HUES48 (cell line): ENCODE measurements at regions not wholly inside any gene's neighbourhood (a gene's known extent, or its start where the extent isn't known, plus 50 kb on each side); places are given as distances from the start of the nearest gene placed in this dataset.

ENCODE experiments used
- H3K27ac ChIP-seq: one replicate; pipeline ENCODE4 v1.7.0; 2013; ENCODE audit warnings: low read depth, low read length, inconsistent platforms
- H3K27me3 ChIP-seq: 2 replicates; pipeline ENCODE4 v1.6.1; 2013; ENCODE audit warnings: mild to moderate bottlenecking, low read length; ENCODE audit not compliant: control insufficient read depth, insufficient read depth
- H3K36me3 ChIP-seq: 2 replicates; pipeline ENCODE4 v1.6.1; 2013; ENCODE audit warnings: low read length; ENCODE audit not compliant: control insufficient read depth, insufficient read depth
- H3K4me1 ChIP-seq: 2 replicates; pipeline ENCODE4 v1.6.1; 2013; ENCODE audit warnings: mild to moderate bottlenecking, low read length; ENCODE audit not compliant: control insufficient read depth, insufficient read depth
- H3K4me3 ChIP-seq: 2 replicates; pipeline ENCODE4 v1.5.1; 2013; ENCODE audit warnings: mild to moderate bottlenecking, low read depth, low read length
- H3K9ac ChIP-seq: 2 replicates; pipeline ENCODE4 v1.6.1; 2013; ENCODE audit warnings: mild to moderate bottlenecking, low read depth, low read length, moderate library complexity
- H3K9me3 ChIP-seq: 2 replicates; pipeline ENCODE4 v1.6.1; 2013; ENCODE audit warnings: low read length; ENCODE audit not compliant: control insufficient read depth, insufficient read depth

DNA sequence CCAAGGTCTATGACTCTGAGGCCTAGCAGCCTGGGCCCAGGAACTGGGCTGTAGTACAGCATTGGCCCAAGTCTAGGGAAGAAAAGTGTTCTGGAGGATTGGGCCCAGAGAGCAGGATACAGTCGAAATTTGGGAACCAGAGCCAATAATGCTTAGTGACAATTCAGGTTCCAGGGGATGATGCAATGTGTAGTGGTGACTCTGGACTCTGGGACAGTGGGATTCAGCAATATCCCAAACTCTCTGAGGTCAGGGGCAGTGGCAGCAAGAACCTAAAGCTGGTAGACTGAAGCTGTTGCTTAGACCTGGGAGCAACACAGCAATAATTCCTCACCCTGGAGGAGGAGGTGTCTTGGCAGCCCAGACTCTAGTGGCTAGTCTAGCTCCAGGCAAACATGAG is 545.5 kb upstream of the ARGLU1 start:
- H3K4me1 ChIP-seq = peaks cover 6% of the 10 kb centered on the region; the same call in 1 of the 2 replicates
- H3K9me3 ChIP-seq = no peaks in the 10 kb centered on the region; the same call in 1 of the 2 replicates
- H3K9ac ChIP-seq = no peak overlapping the region
- H3K27me3 ChIP-seq = no peaks in the 10 kb centered on the region
- H3K36me3 ChIP-seq = no peaks in the 10 kb centered on the region
- no peak overlapping the region for H3K4me3 ChIP-seq
- no peak overlapping the region for H3K27ac ChIP-seq

DNA sequence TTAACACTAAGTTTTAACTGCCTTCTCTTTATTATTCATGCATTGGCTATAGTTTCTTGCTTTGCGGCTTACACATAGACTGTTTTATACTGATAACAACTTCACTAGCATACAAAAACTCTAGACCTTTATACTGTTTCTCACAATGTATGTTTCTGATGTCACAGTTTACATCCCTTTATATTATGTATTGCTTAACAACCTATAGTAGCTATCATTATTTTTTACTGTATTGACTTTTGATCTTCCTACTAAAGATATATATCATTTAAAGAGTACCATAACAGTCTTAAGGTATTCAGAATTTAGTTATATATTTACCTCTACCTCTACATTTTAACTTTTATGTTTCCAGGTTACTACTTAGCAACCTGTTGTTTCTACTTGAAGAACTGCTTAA is 543.3 kb upstream of the ARGLU1 start:
- no peaks in the 10 kb centered on the region for H3K36me3 ChIP-seq
- no peaks in the 10 kb centered on the region; the same call in 1 of the 2 replicates for H3K9me3 ChIP-seq
- no peak overlapping the region for H3K9ac ChIP-seq
- no peak overlapping the region for H3K4me3 ChIP-seq
- H3K27me3 ChIP-seq = no peaks in the 10 kb centered on the region
- peaks cover 6% of the 10 kb centered on the region; the same call in 1 of the 2 replicates for H3K4me1 ChIP-seq
- no peak overlapping the region for H3K27ac ChIP-seq

DNA sequence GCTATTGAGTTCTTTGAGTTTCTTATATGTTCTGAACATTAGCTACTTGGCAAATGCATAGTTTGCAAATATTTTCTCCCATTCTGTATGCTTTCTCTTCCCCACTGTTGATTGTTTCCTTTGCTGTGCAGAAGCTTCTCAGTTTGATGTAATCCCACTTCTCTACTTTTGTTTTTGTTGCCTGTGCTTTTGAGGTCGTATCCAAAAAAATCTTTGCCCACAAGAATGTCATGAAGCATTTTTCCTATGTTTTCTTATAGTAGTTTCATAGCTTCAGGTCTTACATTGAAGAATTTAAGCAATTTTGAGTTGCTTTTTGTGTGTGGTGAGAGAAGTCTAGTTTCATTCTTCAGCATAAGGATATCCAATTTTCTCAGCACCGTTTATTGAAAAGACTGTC is 536.7 kb upstream of the ARGLU1 start:
- no peak overlapping the region for H3K27ac ChIP-seq
- no peaks in the 10 kb centered on the region for H3K36me3 ChIP-seq

DNA sequence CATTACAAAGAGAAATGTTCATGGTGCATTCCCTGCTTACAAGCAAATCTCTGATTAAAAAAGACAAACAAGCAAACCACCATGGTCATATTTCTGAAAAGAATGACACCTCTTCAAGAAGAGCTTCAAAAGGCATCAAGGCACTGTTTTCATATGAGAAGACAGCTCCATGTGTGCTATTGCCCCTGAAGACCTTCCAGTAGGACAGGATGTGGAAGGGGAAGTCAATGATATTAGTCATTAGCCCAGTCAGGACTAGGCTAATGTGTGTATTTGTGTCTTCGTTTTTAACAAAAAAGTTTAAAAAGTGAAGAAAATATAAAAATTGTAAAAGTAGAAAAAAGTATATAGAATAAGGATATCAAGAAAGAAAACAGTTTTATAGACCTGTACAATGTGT is 534.7 kb upstream of the ARGLU1 start:
- Histone ChIP-seq H3K9ac (no peak overlapping the region), H3K4me1 (no peaks in the 10 kb centered on the region), H3K27ac (no peak overlapping the region), H3K4me3 (no peak overlapping the region), H3K36me3 (no peaks in the 10 kb centered on the region), H3K27me3 (no peaks in the 10 kb centered on the region), H3K9me3 (no peaks in the 10 kb centered on the region)

More for the DNA sequence above, 536.7 kb upstream of the ARGLU1 start:
- Histone ChIP-seq H3K4me3 (no peak overlapping the region), H3K9me3 (no peaks in the 10 kb centered on the region; the same call in 1 of the 2 replicates), H3K9ac (no peak overlapping the region), H3K27me3 (no peaks in the 10 kb centered on the region), H3K4me1 (no peaks in the 10 kb centered on the region)

DNA sequence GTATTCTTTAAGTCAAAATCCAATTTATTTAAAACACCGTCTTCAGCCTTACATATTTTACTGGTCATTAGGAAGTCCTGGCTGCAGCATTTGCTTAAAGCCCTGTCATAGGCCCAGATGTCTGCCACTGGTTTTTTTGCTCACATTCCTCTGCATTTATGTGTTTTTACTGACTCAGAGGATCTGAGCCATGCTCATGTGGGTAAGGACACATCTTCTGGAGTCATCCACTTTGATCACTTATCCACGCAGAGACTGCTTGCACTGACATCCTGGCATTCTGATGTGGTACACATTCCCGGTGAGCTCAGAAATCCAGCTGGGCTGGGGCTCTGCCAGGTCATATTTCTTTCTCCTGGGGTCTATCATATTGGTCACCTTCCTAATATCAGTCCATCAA is 531.7 kb upstream of the ARGLU1 start:
- H3K9ac ChIP-seq = no peak overlapping the region
- no peaks in the 10 kb centered on the region for H3K9me3 ChIP-seq
- H3K36me3 ChIP-seq = no peaks in the 10 kb centered on the region
- H3K27ac ChIP-seq = no peak overlapping the region
- no peaks in the 10 kb centered on the region for H3K27me3 ChIP-seq
- no peak overlapping the region for H3K4me3 ChIP-seq
- H3K4me1 ChIP-seq = no peaks in the 10 kb centered on the region

DNA sequence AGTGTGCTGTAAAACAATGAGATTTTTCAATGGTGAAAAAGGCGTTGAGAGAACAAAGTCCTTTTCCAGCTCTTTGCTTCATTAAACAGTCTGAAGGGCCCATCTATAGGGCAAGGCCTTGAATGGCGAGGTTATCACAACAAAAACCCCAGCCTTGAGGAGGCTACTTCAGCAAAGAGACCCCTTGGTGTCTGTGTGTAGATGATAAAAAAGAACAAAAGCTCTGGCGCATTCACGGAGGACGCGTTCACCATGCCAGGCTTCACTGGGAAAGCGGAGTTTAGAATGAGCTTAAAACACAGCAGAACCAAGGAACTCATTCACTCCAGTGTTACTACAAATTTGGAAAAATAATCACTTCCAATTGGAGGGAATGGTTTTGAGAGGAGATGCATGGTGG is 530.0 kb upstream of the ARGLU1 start:
- Histone ChIP-seq H3K9ac (no peak overlapping the region), H3K4me1 (no peaks in the 10 kb centered on the region), H3K27ac (no peak overlapping the region), H3K9me3 (no peaks in the 10 kb centered on the region), H3K4me3 (no peak overlapping the region), H3K27me3 (no peaks in the 10 kb centered on the region), H3K36me3 (no peaks in the 10 kb centered on the region)

DNA sequence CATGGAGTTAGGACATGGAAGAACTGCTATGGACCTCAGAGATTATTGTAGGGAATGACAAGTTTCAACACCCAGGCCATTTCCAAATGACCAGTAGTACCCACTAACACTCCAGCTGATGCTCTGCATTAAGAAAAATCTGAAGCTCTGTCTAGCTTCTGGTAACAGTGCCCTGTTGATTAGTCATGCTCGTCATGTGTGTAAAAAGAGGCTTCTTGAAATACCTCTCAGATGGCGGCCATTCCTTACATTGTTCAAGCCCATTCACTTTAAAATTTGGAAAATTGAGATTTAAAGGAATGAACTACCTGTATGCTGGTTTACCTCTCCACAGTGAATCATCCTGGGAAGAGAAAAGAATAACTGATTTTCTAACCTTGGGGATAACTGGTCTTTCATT is 527.9 kb upstream of the ARGLU1 start:
- H3K4me3 ChIP-seq = no peak overlapping the region
- no peaks in the 10 kb centered on the region for H3K27me3 ChIP-seq
- H3K9me3 ChIP-seq = no peaks in the 10 kb centered on the region
- H3K9ac ChIP-seq = no peak overlapping the region
- H3K36me3 ChIP-seq = no peaks in the 10 kb centered on the region
- H3K4me1 ChIP-seq = no peaks in the 10 kb centered on the region
- no peak overlapping the region for H3K27ac ChIP-seq

DNA sequence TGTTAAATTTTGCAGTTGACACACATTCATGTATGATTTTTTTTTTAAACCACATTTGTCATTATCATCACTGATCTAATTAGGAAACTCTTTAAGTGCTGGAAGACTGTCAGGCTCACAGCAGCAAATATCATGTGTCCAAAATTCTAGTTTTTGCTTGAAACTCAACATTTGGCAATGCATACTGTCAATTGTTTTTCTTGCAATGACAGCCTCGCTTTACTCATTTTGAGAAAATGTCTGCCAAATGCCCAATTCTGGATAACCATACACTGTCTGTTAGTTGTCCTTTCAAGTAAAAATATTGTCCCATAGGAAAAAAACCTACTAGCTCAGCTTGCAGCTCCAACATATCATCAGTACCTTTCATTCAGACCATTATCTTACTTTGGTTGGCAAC is 523.9 kb upstream of the ARGLU1 start:
- H3K9ac ChIP-seq = no peak overlapping the region
- no peaks in the 10 kb centered on the region for H3K36me3 ChIP-seq
- no peak overlapping the region for H3K27ac ChIP-seq
- no peak overlapping the region for H3K4me3 ChIP-seq
- H3K9me3 ChIP-seq = no peaks in the 10 kb centered on the region
- H3K27me3 ChIP-seq = no peaks in the 10 kb centered on the region
- H3K4me1 ChIP-seq = peaks cover 3% of the 10 kb centered on the region; the same call in 1 of the 2 replicates

DNA sequence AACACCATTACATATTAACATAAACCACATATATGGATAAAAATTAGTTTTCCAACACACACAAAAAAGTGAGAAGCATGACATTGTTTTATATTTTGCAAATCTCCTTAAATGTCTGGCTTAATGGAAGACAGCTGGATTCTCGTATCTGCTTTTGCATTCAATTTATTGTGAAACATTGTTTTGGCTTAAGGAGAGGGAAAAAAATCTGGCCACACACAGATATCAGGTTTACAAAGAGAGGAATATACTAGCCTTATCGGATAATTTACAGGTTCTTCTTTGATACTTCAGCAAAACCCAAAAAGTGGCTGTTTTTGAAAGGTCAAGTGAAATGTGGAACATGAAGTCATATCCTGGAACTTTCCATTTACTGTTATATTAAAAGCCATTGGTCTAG is 523.5 kb upstream of the ARGLU1 start:
- Histone ChIP-seq H3K4me3 (no peak overlapping the region), H3K27ac (no peak overlapping the region), H3K27me3 (no peaks in the 10 kb centered on the region), H3K36me3 (no peaks in the 10 kb centered on the region), H3K9me3 (no peaks in the 10 kb centered on the region), H3K9ac (no peak overlapping the region), H3K4me1 (peaks cover 5% of the 10 kb centered on the region; the same call in 1 of the 2 replicates)

DNA sequence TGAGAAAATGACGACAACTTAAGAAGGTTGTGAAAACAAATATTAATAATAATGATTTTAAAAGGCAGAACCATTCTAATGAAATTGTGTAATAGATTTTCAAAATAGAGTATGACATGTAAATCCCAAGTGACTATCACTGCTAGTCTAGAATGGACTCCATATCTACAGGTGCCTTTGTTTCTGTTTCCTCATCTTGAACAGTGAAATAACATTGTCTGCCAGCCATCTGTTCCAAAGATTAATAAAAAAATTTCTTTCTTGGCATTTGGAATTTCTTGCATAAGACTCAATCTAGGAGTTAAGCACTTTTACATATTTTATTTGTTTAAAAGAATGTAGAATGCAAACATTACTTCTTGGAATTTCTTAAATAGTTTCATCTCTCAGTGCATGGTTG is 520.1 kb upstream of the ARGLU1 start:
- H3K9ac ChIP-seq = no peak overlapping the region
- no peaks in the 10 kb centered on the region for H3K27me3 ChIP-seq

DNA sequence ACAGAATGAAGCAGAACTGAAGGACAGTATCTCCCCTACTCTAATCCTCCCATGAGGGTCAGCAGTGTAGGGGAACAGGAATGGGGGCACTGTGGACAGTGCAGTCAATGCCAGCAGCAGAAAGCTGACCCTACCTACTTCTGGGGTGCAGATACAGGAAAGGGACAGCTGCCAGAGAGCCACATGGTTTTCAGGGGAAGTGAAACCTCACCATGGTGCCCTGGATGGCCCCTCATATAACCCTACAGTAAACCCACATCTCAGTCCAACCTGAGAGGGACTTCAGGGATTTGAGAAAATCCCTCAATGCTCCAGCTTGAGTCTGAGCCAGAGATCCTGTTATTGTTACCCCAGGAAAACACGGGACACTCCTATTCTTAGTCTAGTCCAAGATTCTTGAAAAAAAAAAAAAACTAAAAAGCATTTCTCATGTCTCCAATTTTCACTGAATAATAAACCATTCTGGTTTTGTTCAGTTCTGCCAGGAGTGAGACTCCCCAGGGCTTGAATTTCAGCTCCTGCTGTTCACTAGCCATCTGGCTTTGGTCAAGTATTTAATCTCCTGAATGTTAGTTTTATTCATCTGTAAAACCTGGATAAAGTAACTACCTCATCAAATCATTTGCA is 511.6 kb upstream of the ARGLU1 start:
- H3K27me3 ChIP-seq = no peaks in the 10 kb centered on the region
- H3K27ac ChIP-seq = no peak overlapping the region
- H3K9me3 ChIP-seq = no peaks in the 10 kb centered on the region
- H3K4me3 ChIP-seq = no peak overlapping the region
- H3K4me1 ChIP-seq = no peaks in the 10 kb centered on the region
- no peak overlapping the region for H3K9ac ChIP-seq
- no peaks in the 10 kb centered on the region for H3K36me3 ChIP-seq

More for the DNA sequence above, 520.1 kb upstream of the ARGLU1 start:
- Histone ChIP-seq H3K27ac (no peak overlapping the region), H3K36me3 (no peaks in the 10 kb centered on the region), H3K9me3 (no peaks in the 10 kb centered on the region), H3K4me3 (no peak overlapping the region), H3K4me1 (peaks cover 5% of the 10 kb centered on the region; the same call in 1 of the 2 replicates)
